NCI-H2107 treated with DMSO at 0.1 percent for 48 hours (cell line): ENCODE measurements at regions not wholly inside any gene's neighbourhood (a gene's known extent, or its start where the extent isn't known, plus 50 kb on each side); places are given as distances from the start of the nearest gene placed in this dataset.

ENCODE experiments used
- DNase-seq: peaks from one replicate; lab custom pipeline; 2025; ENCODE audit not compliant: unreplicated experiment; lab: John Stamatoyannopoulos, UW

GRCh38 chr6:99079058-99079457 lies 131.3 kb upstream of the FBXL4 start:
- DNase-seq = no peak

GRCh38 chr6:99073223-99073622 lies 125.5 kb upstream of the FBXL4 start:
- no peak for DNase-seq

GRCh38 chr6:99066044-99066443 lies 118.3 kb upstream of the FBXL4 start:
- DNase-seq = no peak

GRCh38 chr6:99064834-99065233 lies 117.1 kb upstream of the FBXL4 start:
- DNase-seq = no peak

- no peak for DNase-seq
Observed at GRCh38 chr6:99036672-99037071, 88.9 kb upstream of the FBXL4 start.

- DNase-seq = peak; percentile 6
Observed at GRCh38 chr6:99032396-99032795, 84.7 kb upstream of the FBXL4 start.

- no peak for DNase-seq
Observed at GRCh38 chr6:99031957-99032356, 84.2 kb upstream of the FBXL4 start.

- DNase-seq = no peak
Observed at GRCh38 chr6:99030915-99031314, 83.2 kb upstream of the FBXL4 start.

- DNase-seq = no peak
Observed at GRCh38 chr6:99026135-99026534, 78.4 kb upstream of the FBXL4 start.

- no peak for DNase-seq
Observed at GRCh38 chr6:99024089-99024488, 76.3 kb upstream of the FBXL4 start.

GRCh38 chr6:99022039-99022609 lies 74.4 kb upstream of the FBXL4 start:
- no peak for DNase-seq

GRCh38 chr6:99019381-99019780 lies 71.6 kb upstream of the FBXL4 start:
- no peak for DNase-seq

- DNase-seq = no peak
Observed at GRCh38 chr6:99017150-99017549, 69.4 kb upstream of the FBXL4 start.

- no peak for DNase-seq
Observed at GRCh38 chr6:99016355-99016754, 68.6 kb upstream of the FBXL4 start.

- no peak for DNase-seq
Observed at GRCh38 chr6:99014061-99014460, 66.3 kb upstream of the FBXL4 start.

GRCh38 chr6:99013661-99014060 lies 65.9 kb upstream of the FBXL4 start:
- no peak for DNase-seq

- no peak for DNase-seq
Observed at GRCh38 chr6:99013145-99013544, 65.4 kb upstream of the FBXL4 start.

- DNase-seq = no peak
Observed at GRCh38 chr6:99011151-99011550, 63.4 kb upstream of the FBXL4 start.

- no peak for DNase-seq
Observed at GRCh38 chr6:99002831-99003230, 55.1 kb upstream of the FBXL4 start.

- DNase-seq = no peak
Observed at GRCh38 chr6:98998103-98998502, 50.4 kb upstream of the FBXL4 start.
